HEK293 (cell line): ENCODE measurements at regions not wholly inside any gene's neighbourhood (a gene's known extent, or its start where the extent isn't known, plus 50 kb on each side); places are given as distances from the start of the nearest gene placed in this dataset.

ENCODE experiments used
- CTCF ChIA-PET: fragments of 350-600 bp; formaldehyde crosslinking; extraction: SDS; loops from one replicate; lab custom pipeline; 2021; ENCODE audit warnings: antibody characterized with exemption; lab: Yijun Ruan, JAX
- POLR2A ChIA-PET: fragments of 300-600 bp; formaldehyde crosslinking; extraction: SDS; loops from one replicate; lab custom pipeline; 2020; ENCODE audit warnings: antibody characterized with exemption, inconsistent platforms; lab: Yijun Ruan, JAX
- H3K27ac ChIP-seq: fragments of 200-500 bp; sonication (Bioruptor generic); 2 replicates; pipeline ENCODE4 v1.5.1; 2014; ENCODE audit warnings: low read depth, low read length, control low read depth, inconsistent platforms; ENCODE audit errors: extremely low read depth
- H3K36me3 ChIP-seq, 2 experiments: fragments of 200-500 bp in 1 of 2; sonication (Bioruptor generic) in 1 of 2; 1 replicate in 1 of 2; 2 replicates in 1 of 2; pipeline ENCODE4 v1.5.1; 2014 to 2017; ENCODE audit warnings: inconsistent platforms in 2 of 2, low read length in 2 of 2; ENCODE audit not compliant: control insufficient read depth in 2 of 2, insufficient read depth in 1 of 2
- H3K4me1 ChIP-seq: fragments of 200-500 bp; sonication (Bioruptor generic); 2 replicates; pipeline ENCODE4 v1.5.1; 2014; ENCODE audit warnings: mild to moderate bottlenecking, low read length, inconsistent platforms; ENCODE audit not compliant: control insufficient read depth, insufficient read depth
- H3K4me3 ChIP-seq: 2 replicates; pipeline ENCODE4 v1.5.1; 2011; ENCODE audit warnings: low read depth, mild to moderate bottlenecking, control low read depth, low read length, moderate library complexity
- H3K9me3 ChIP-seq: fragments of 200-500 bp; sonication (Bioruptor generic); 2 replicates; pipeline ENCODE4 v1.5.1; 2014; ENCODE audit warnings: low read depth, low read length, inconsistent platforms; ENCODE audit not compliant: control insufficient read depth, insufficient read depth
- GLI2 ChIP-seq: fragments of 450-650 bp; formaldehyde crosslinking; IDR thresholded peaks from 2 replicates; pipeline ENCODE4; 2017; ENCODE audit warnings: missing biosample characterization, missing genetic modification characterization, low read depth, borderline replicate concordance
- HOXC10 ChIP-seq: sonication (generic); formaldehyde crosslinking; IDR thresholded peaks from 2 replicates; pipeline ENCODE4 v1.8.1; 2023; ENCODE audit warnings: mild to moderate bottlenecking, missing genetic modification reagents
- KLF8 ChIP-seq: fragments of 450-650 bp; formaldehyde crosslinking; IDR thresholded peaks from 2 replicates; pipeline ENCODE4 v1.5.1; 2016; ENCODE audit warnings: missing biosample characterization, missing genetic modification characterization
- PRDM1 ChIP-seq: fragments of 450-650 bp; formaldehyde crosslinking; IDR thresholded peaks from 2 replicates; pipeline ENCODE4; 2016; ENCODE audit warnings: missing biosample characterization, missing genetic modification characterization
- RBAK ChIP-seq: fragments of 450-650 bp; formaldehyde crosslinking; IDR thresholded peaks from 2 replicates; pipeline ENCODE4 v1.5.1; 2016; ENCODE audit warnings: missing biosample characterization, missing genetic modification characterization
- SCRT1 ChIP-seq: fragments of 450-650 bp; formaldehyde crosslinking; IDR thresholded peaks from 2 replicates; pipeline ENCODE4 v1.5.1; 2016; ENCODE audit warnings: missing biosample characterization, missing genetic modification characterization, borderline replicate concordance
- ZBTB17 ChIP-seq: fragments of 450-650 bp; formaldehyde crosslinking; IDR thresholded peaks from 2 replicates; pipeline ENCODE4 v1.5.1; 2016; ENCODE audit warnings: missing biosample characterization, missing genetic modification characterization
- ZFHX2 ChIP-seq: fragments of 450-650 bp; formaldehyde crosslinking; conservative IDR thresholded peaks from 2 replicates; pipeline ENCODE4 v1.5.1; 2016; ENCODE audit warnings: missing biosample characterization, missing genetic modification characterization
- ZNF121 ChIP-seq: fragments of 450-650 bp; formaldehyde crosslinking; IDR thresholded peaks from 2 replicates; pipeline ENCODE4 v1.5.1; 2016; ENCODE audit warnings: missing biosample characterization, missing genetic modification characterization
- ZNF16 ChIP-seq: fragments of 450-650 bp; formaldehyde crosslinking; IDR thresholded peaks from 2 replicates; pipeline ENCODE4 v1.5.1; 2016; ENCODE audit warnings: low read depth, missing biosample characterization, missing genetic modification characterization
- ZNF239 ChIP-seq: fragments of 450-650 bp; formaldehyde crosslinking; IDR thresholded peaks from 2 replicates; pipeline ENCODE4 v1.5.1; 2016; ENCODE audit warnings: missing biosample characterization, missing genetic modification characterization
- ZNF248 ChIP-seq: fragments of 450-650 bp; formaldehyde crosslinking; IDR thresholded peaks from 2 replicates; pipeline ENCODE4 v1.5.1; 2017; ENCODE audit warnings: missing biosample characterization, missing genetic modification characterization
- ZNF266 ChIP-seq: fragments of 450-650 bp; formaldehyde crosslinking; IDR thresholded peaks from 2 replicates; pipeline ENCODE4 v1.5.1; 2016; ENCODE audit warnings: missing biosample characterization, missing genetic modification characterization, low read depth
- ZNF292 ChIP-seq: fragments of 450-650 bp; formaldehyde crosslinking; IDR thresholded peaks from 2 replicates; pipeline ENCODE4 v1.5.1; 2016; ENCODE audit warnings: low read depth, missing biosample characterization, missing genetic modification characterization, borderline replicate concordance
- ZNF416 ChIP-seq: fragments of 450-650 bp; formaldehyde crosslinking; IDR thresholded peaks from 2 replicates; pipeline ENCODE4 v1.5.1; 2016; ENCODE audit warnings: missing biosample characterization, missing genetic modification characterization
- ZNF426 ChIP-seq: fragments of 450-650 bp; formaldehyde crosslinking; IDR thresholded peaks from 2 replicates; pipeline ENCODE4 v1.5.1; 2017; ENCODE audit warnings: missing biosample characterization, missing genetic modification characterization, mild to moderate bottlenecking, inconsistent platforms, moderate library complexity
- ZNF501 ChIP-seq: fragments of 450-650 bp; formaldehyde crosslinking; IDR thresholded peaks from 2 replicates; pipeline ENCODE4 v1.5.1; 2016; ENCODE audit warnings: missing biosample characterization, missing genetic modification characterization
- ZNF521 ChIP-seq: fragments of 450-650 bp; formaldehyde crosslinking; IDR thresholded peaks from 2 replicates; pipeline ENCODE4 v1.5.1; 2017; ENCODE audit warnings: missing biosample characterization, mild to moderate bottlenecking, missing genetic modification characterization
- ZNF596 ChIP-seq: fragments of 450-650 bp; IDR thresholded peaks from 2 replicates; pipeline ENCODE4 v1.5.0; 2018; ENCODE audit warnings: missing biosample characterization, mild to moderate bottlenecking, missing genetic modification characterization, moderate library complexity
- ZNF610 ChIP-seq: fragments of 450-650 bp; formaldehyde crosslinking; IDR thresholded peaks from 2 replicates; pipeline ENCODE4 v1.5.1; 2016; ENCODE audit warnings: missing biosample characterization, missing genetic modification characterization, borderline replicate concordance
- ZNF624 ChIP-seq: fragments of 450-650 bp; formaldehyde crosslinking; IDR thresholded peaks from 2 replicates; pipeline ENCODE4 v1.5.1; 2017; ENCODE audit warnings: missing biosample characterization, missing genetic modification characterization
- ZNF670 ChIP-seq: fragments of 450-650 bp; formaldehyde crosslinking; IDR thresholded peaks from 2 replicates; pipeline ENCODE4 v1.5.1; 2016; ENCODE audit warnings: missing biosample characterization, missing genetic modification characterization, low read depth
- ZNF701 ChIP-seq: fragments of 450-650 bp; formaldehyde crosslinking; IDR thresholded peaks from 2 replicates; pipeline ENCODE4 v1.5.1; 2016; ENCODE audit warnings: missing biosample characterization, missing genetic modification characterization
- TF ChIP-seq, protein P1 (sequence below): fragments of 450-650 bp; formaldehyde crosslinking; IDR thresholded peaks from 2 replicates; pipeline ENCODE4 v1.5.1; 2016; ENCODE audit warnings: missing biosample characterization, missing genetic modification characterization
- TF ChIP-seq, protein P2 (sequence below): fragments of 450-650 bp; formaldehyde crosslinking; conservative IDR thresholded peaks from 2 replicates; pipeline ENCODE4 v1.5.1; 2016; ENCODE audit warnings: low read depth, missing biosample characterization, missing genetic modification characterization
- TF ChIP-seq, protein P3 (sequence below): fragments of 450-650 bp; formaldehyde crosslinking; IDR thresholded peaks from 2 replicates; pipeline ENCODE4 v1.5.1; 2016; ENCODE audit warnings: missing biosample characterization, missing genetic modification characterization

DNA sequence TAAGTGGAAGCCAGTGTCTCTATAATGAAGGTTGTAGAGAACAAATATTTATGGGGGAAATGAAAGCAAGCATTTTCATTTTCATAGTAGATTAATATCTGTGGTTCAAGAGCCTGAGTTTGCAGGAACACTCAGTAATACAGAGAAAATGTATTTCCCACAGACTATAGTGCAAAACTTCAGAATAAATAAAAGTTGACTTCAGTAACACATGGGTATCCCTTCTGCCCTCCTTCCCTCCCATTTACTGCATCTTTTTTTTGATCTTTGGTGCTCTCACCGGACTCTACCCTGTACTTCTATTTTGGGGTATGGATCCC lies 75.3 kb upstream of the AMN1 start:
- no peak overlapping the region for H3K27ac ChIP-seq
- no peaks in the 10 kb centered on the region for H3K9me3 ChIP-seq
- CTCF ChIA-PET, result interaction anchor here (0.6 kb wide), 1 partner anchor 405 kb away, joined by 3 read pairs; no protein-coding TSS in a partner anchor
- H3K36me3 ChIP-seq, result no peaks in the 10 kb centered on the region
- H3K4me3 ChIP-seq, result no peak overlapping the region
- no peak for TF ChIP-seq HOXC10
- TF ChIP-seq, protein P1, sequence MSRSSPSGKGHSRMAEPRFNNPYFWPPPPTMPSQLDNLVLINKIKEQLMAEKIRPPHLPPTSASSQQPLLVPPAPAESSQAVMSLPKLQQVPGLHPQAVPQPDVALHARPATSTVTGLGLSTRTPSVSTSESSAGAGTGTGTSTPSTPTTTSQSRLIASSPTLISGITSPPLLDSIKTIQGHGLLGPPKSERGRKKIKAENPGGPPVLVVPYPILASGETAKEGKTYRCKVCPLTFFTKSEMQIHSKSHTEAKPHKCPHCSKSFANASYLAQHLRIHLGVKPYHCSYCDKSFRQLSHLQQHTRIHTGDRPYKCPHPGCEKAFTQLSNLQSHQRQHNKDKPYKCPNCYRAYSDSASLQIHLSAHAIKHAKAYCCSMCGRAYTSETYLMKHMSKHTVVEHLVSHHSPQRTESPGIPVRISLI, result no peak
- TF ChIP-seq ZNF416, result no peak
- TF ChIP-seq ZNF426, result no peak
- TF ChIP-seq ZNF610, result no peak
- no peak for TF ChIP-seq ZNF239 (tag by site-specific recombination)
- POLR2A ChIA-PET, result no interaction called here
- no peaks in the 10 kb centered on the region for H3K4me1 ChIP-seq

DNA sequence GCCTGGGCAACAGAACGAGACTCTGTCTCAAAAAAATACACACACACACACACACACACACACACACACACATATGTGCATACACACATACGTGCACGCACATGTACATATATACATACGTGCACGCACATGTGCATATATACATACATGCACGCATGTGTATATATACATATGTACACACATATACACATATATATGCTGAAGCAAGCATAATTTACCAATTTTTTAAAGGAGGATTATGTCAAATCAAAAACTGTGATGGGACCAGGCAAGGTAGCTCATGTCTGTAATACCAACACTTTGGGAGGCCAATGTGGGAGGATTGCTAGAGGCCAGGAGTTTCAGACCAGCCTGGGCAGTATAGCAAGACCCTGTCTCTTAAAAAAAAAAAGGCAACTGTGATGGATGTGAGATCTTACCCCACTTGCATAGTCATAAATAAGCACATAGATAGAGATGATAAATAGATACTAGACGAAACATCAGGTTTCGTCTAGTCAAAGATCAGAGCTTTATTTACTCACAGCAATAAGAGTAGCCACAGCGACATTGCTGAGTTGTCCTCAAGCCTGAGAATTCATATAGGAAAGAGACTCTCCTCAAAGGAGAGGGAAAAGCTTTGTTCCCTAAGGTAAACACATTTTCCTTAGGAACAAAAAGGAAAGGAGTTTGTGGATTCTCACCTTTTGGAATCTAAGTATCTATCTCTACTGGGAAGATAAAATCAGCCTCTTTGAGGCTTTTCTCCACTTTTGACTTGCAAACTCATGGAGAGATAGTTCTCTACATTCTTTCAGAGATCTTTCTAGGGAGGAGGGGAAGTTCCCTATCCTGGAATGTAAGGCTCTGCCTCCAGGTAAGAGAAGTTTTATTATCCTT lies 74.7 kb upstream of the AMN1 start:
- Histone ChIP-seq H3K36me3 (no peaks in the 10 kb centered on the region), H3K4me1 (no peaks in the 10 kb centered on the region), H3K9me3 (no peaks in the 10 kb centered on the region), H3K4me3 (no peak overlapping the region), H3K27ac (no peak overlapping the region)
- TF ChIP-seq ZNF121 (0 out of 2 replicates have a peak, but pooled peaks have one; percentile 25), ZNF16 (tag by site-specific recombination) (no peak), ZNF596 (tag by site-specific recombination) (no peak), ZNF521 (tag by site-specific recombination) (no peak), ZNF701 (tag by site-specific recombination) (no peak)
- ChIA-PET POLR2A (no interaction called here), CTCF (interaction anchor here (0.6 kb wide), 1 partner anchor 405 kb away, joined by 3 read pairs; no protein-coding TSS in a partner anchor)

DNA sequence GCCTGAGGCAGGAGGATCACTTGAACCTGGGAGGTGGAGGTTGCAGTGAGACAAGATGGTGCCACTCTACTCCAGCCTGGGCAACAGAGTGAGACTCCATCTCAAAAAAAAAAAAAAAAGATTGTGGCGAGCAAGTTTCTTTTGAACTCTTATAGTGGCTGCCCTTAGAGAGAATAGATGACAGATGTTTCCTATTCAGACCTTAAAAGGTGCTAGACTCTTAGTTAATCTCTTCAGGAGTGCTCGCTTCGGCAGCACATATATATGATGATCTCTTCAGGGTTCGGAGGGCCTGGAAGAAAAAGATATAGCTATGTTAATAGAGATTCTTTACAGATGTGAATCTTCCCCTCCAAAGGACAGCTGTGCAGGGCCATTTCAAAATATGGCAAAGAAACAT lies 73.1 kb upstream of the AMN1 start:
- Histone ChIP-seq H3K9me3 (no peaks in the 10 kb centered on the region), H3K4me3 (no peak overlapping the region), H3K4me1 (no peaks in the 10 kb centered on the region), H3K36me3 (no peaks in the 10 kb centered on the region), H3K27ac (no peak overlapping the region)
- ChIA-PET CTCF (no interaction called here), POLR2A (interaction anchor here (0.7 kb wide), 1 partner anchor 113 kb away, joined by 4 read pairs; no protein-coding TSS in a partner anchor)
- no peak for TF ChIP-seq ZNF248
- TF ChIP-seq ZNF624 (tag by site-specific recombination), result no peak
- no peak for TF ChIP-seq ZFHX2
- no peak for TF ChIP-seq ZNF670 (tag by site-specific recombination)
- TF ChIP-seq, protein P2, sequence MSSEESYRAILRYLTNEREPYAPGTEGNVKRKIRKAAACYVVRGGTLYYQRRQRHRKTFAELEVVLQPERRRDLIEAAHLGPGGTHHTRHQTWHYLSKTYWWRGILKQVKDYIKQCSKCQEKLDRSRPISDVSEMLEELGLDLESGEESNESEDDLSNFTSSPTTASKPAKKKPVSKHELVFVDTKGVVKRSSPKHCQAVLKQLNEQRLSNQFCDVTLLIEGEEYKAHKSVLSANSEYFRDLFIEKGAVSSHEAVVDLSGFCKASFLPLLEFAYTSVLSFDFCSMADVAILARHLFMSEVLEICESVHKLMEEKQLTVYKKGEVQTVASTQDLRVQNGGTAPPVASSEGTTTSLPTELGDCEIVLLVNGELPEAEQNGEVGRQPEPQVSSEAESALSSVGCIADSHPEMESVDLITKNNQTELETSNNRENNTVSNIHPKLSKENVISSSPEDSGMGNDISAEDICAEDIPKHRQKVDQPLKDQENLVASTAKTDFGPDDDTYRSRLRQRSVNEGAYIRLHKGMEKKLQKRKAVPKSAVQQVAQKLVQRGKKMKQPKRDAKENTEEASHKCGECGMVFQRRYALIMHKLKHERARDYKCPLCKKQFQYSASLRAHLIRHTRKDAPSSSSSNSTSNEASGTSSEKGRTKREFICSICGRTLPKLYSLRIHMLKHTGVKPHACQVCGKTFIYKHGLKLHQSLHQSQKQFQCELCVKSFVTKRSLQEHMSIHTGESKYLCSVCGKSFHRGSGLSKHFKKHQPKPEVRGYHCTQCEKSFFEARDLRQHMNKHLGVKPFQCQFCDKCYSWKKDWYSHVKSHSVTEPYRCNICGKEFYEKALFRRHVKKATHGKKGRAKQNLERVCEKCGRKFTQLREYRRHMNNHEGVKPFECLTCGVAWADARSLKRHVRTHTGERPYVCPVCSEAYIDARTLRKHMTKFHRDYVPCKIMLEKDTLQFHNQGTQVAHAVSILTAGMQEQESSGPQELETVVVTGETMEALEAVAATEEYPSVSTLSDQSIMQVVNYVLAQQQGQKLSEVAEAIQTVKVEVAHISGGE (tag by site-specific recombination), result no peak
- TF ChIP-seq, protein P3, sequence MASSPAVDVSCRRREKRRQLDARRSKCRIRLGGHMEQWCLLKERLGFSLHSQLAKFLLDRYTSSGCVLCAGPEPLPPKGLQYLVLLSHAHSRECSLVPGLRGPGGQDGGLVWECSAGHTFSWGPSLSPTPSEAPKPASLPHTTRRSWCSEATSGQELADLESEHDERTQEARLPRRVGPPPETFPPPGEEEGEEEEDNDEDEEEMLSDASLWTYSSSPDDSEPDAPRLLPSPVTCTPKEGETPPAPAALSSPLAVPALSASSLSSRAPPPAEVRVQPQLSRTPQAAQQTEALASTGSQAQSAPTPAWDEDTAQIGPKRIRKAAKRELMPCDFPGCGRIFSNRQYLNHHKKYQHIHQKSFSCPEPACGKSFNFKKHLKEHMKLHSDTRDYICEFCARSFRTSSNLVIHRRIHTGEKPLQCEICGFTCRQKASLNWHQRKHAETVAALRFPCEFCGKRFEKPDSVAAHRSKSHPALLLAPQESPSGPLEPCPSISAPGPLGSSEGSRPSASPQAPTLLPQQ (tag by site-specific recombination), result no peak
- no peak for TF ChIP-seq RBAK (tag by site-specific recombination)
- TF ChIP-seq ZNF292, result no peak
- TF ChIP-seq PRDM1, result no peak
- TF ChIP-seq ZBTB17 (tag by site-specific recombination), result no peak
- TF ChIP-seq ZNF266 (tag by site-specific recombination), result no peak
- no peak for TF ChIP-seq ZNF501
- TF ChIP-seq GLI2, result no peak
- no peak for TF ChIP-seq KLF8
- no peak for TF ChIP-seq SCRT1
